HepG2 (cell line): ENCODE measurements at regions not wholly inside any gene's neighbourhood (a gene's known extent, or its start where the extent isn't known, plus 50 kb on each side); places are given as distances from the start of the nearest gene placed in this dataset.

Experiments used
- ATAC-seq: fragments of 200-7000 bp; cut with Tn5 transposase; 3 replicates; pipeline ENCODE4 v1.9.1; 2020; ENCODE audit warnings: mild to moderate bottlenecking, moderate library complexity
- BruUV-seq: library from RNA; stranded (reverse); fragments of 400-500 nt; replicated peaks from 2 replicates; lab custom pipeline; 2021; lab: Mats Ljungman, UMichigan
- CTCF ChIA-PET: fragments of 300-600 bp; formaldehyde crosslinking; extraction: SDS; loops from one replicate; lab custom pipeline; 2021; ENCODE audit warnings: low total read pairs, inconsistent platforms, low intra/inter-chr PET ratio; lab: Yijun Ruan, JAX
- POLR2A ChIA-PET: fragments of 350-600 bp; sonication (Branson Sonifier 250); formaldehyde crosslinking; loops from one replicate; lab custom pipeline; 2020; ENCODE audit warnings: antibody characterized with exemption, inconsistent platforms; lab: Yijun Ruan, JAX
- DNase-seq: peaks from one replicate; pipeline ENCODE4 v3.0.0-alpha.2; 2015; ENCODE audit warnings: low spot score
- FAIRE-seq: peaks from 3 replicates; lab custom pipeline; 2011; peaks lifted over from hg19 to GRCh38; lab: Jason Lieb, UNC
- H2AFZ ChIP-seq: one replicate; pipeline ENCODE4 v1.6.1; 2011; ENCODE audit warnings: low read length, inconsistent platforms
- H3K27ac ChIP-seq: fragments of 300-600 bp; 3 replicates; pipeline ENCODE4 v1.8.0; 2011; ENCODE audit warnings: mixed run types, mild to moderate bottlenecking, mixed read lengths, low read length, inconsistent platforms; ENCODE audit not compliant: insufficient read depth; ENCODE audit errors: extremely low read length
- H3K27me3 ChIP-seq, 2 experiments: fragments of 200-600 bp in 1 of 2; 2 replicates in 1 of 2; 3 replicates in 1 of 2; pipeline versions ENCODE4 v1.6.0 to v1.8.0; 2011; ENCODE audit warnings: low read length in 2 of 2, mild to moderate bottlenecking in 2 of 2, moderate library complexity in 2 of 2, inconsistent platforms in 1 of 2; ENCODE audit not compliant: insufficient read depth in 2 of 2, control insufficient read depth in 1 of 2
- H3K36me3 ChIP-seq, 2 experiments: fragments of 200-600 bp in 1 of 2; replicated peaks in 1 of 2; 2 replicates in 1 of 2; 3 replicates in 1 of 2; pipeline versions ENCODE4 v1.5.1 to v1.8.0; 2011; ENCODE audit warnings: low read length in 2 of 2, inconsistent platforms in 1 of 2; ENCODE audit not compliant: insufficient read depth in 2 of 2, control insufficient read depth in 1 of 2
- H3K4me1 ChIP-seq: 2 replicates; pipeline ENCODE4 v1.5.1; 2012; ENCODE audit warnings: low read length, inconsistent platforms; ENCODE audit not compliant: insufficient read depth
- H3K4me2 ChIP-seq: 2 replicates; pipeline ENCODE4 v1.6.0; 2011; ENCODE audit warnings: low read depth, low read length, inconsistent platforms
- H3K4me3 ChIP-seq, 3 experiments: fragments of 200-600 bp in 1 of 3; sonication (generic), shearing (Covaris generic) in 1 of 3; replicated peaks in 1 of 3; 2 replicates each; pipeline ENCODE4 v1.5.1; 2011 to 2016; ENCODE audit warnings: low read length in 3 of 3, inconsistent platforms in 2 of 3, low read depth in 2 of 3, mild to moderate bottlenecking in 2 of 3, control low read depth in 1 of 3, mixed read lengths in 1 of 3; ENCODE audit not compliant: insufficient read depth in 1 of 3
- H3K79me2 ChIP-seq: one replicate; pipeline ENCODE4 v1.6.1; 2011; ENCODE audit warnings: low read length, inconsistent platforms; ENCODE audit not compliant: insufficient read depth
- H3K9ac ChIP-seq: 2 replicates; pipeline ENCODE4 v1.6.0; 2011; ENCODE audit warnings: mild to moderate bottlenecking, low read depth, low read length, inconsistent platforms; ENCODE audit not compliant: insufficient read depth
- H3K9me3 ChIP-seq: 2 replicates; pipeline ENCODE4 v1.5.1; 2012; ENCODE audit warnings: mild to moderate bottlenecking, low read length
- H4K20me1 ChIP-seq: 2 replicates; pipeline ENCODE4 v1.6.0; 2011; ENCODE audit warnings: inconsistent platforms, mild to moderate bottlenecking, low read length, moderate library complexity; ENCODE audit not compliant: insufficient read depth
- BRF2 ChIP-seq: sonication (generic); formaldehyde crosslinking; IDR thresholded peaks from 2 replicates; pipeline ENCODE4 v1.8.1; 2022; ENCODE audit warnings: mild to moderate bottlenecking, missing genetic modification reagents
- CEBPB ChIP-seq: IDR thresholded peaks from 2 replicates; pipeline ENCODE4 v1.6.1; 2011; ENCODE audit warnings: low read depth, low read length, improper control_type of control experiment, borderline replicate concordance
- FOSL2 ChIP-seq: sonication (generic); formaldehyde crosslinking; IDR thresholded peaks from 2 replicates; pipeline ENCODE4 v1.4.0; 2020; ENCODE audit warnings: missing genetic modification reagents
- GMEB2 ChIP-seq: IDR thresholded peaks from 2 replicates; pipeline ENCODE4 v1.6.1; 2016; ENCODE audit warnings: missing biosample characterization, missing genetic modification reagents, low read depth
- KDM3A ChIP-seq: IDR thresholded peaks from 2 replicates; pipeline ENCODE4 v1.6.1; 2018; ENCODE audit warnings: low read depth, missing compliant biosample characterization
- RFX3 ChIP-seq: IDR thresholded peaks from 2 replicates; pipeline ENCODE4 v1.6.1; 2016; ENCODE audit warnings: missing biosample characterization, missing genetic modification reagents
- SMAD9 ChIP-seq: sonication (generic); formaldehyde crosslinking; IDR thresholded peaks from 2 replicates; pipeline ENCODE4 v1.5.1; 2020; ENCODE audit warnings: mild to moderate bottlenecking, missing genetic modification reagents
- TCF7L2 ChIP-seq: IDR thresholded peaks from 2 replicates; pipeline ENCODE4 v1.6.1; 2011; ENCODE audit warnings: mild to moderate bottlenecking, low read depth, low read length, moderate library complexity
- ZBTB3 ChIP-seq: sonication (generic); formaldehyde crosslinking; IDR thresholded peaks from 2 replicates; pipeline ENCODE4 v1.4.0; 2020; ENCODE audit warnings: low read depth, mild to moderate bottlenecking, moderate library complexity, missing genetic modification reagents, borderline replicate concordance
- ZKSCAN1 ChIP-seq: fragments of 150-350 bp; IDR thresholded peaks from 2 replicates; pipeline ENCODE4 v1.6.1; 2014; ENCODE audit warnings: low read length
- ZNF713 ChIP-seq: sonication (generic); formaldehyde crosslinking; IDR thresholded peaks from 2 replicates; pipeline ENCODE4 v1.4.0; 2020; ENCODE audit warnings: mild to moderate bottlenecking, missing genetic modification reagents
- ZNF773 ChIP-seq: sonication (generic); formaldehyde crosslinking; IDR thresholded peaks from 2 replicates; pipeline ENCODE4 v1.4.0; 2020; ENCODE audit warnings: missing genetic modification reagents, borderline replicate concordance
- WGBS: methylation state at CpG from one replicate; pipeline ENCODE4 v1.1.6; 2017; ENCODE audit warnings: low lambda C conversion rate; 5-methylcytosine and 5-hydroxymethylcytosine counted together
- in situ Hi-C: cut with HindIII; loops from 2 replicates; pipeline ENCODE4 v1.10.0; 2017; ENCODE audit warnings: low pct_unique_long_range_greater_than_20kb; ENCODE audit not compliant: extremely low pct_ligation_motif_present
- intact Hi-C: fragments of 100-400 bp; cut with micrococcal nuclease; formaldehyde crosslinking; loops from one replicate; pipeline ENCODE4 v1.10.0; 2022; ENCODE audit not compliant: unreplicated experiment
- TF ChIP-seq, protein P1 (sequence below): sonication (generic); formaldehyde crosslinking; IDR thresholded peaks from 2 replicates; pipeline ENCODE4 v1.8.0; 2022; ENCODE audit warnings: missing genetic modification reagents, mild to moderate bottlenecking, moderate library complexity, borderline replicate concordance
- TF ChIP-seq, protein P2 (sequence below): sonication (generic); formaldehyde crosslinking; IDR thresholded peaks from 2 replicates; pipeline ENCODE4 v1.4.0; 2020; ENCODE audit warnings: missing genetic modification reagents

- TF ChIP-seq GMEB2 (CRISPR knock-in tag) (no peak), RFX3 (no peak), ZBTB3 (CRISPR knock-in tag) (no peak), ZKSCAN1 (no peak), KDM3A (CRISPR knock-in tag) (no peak), SMAD9 (no peak)
- TF ChIP-seq, protein P1, sequence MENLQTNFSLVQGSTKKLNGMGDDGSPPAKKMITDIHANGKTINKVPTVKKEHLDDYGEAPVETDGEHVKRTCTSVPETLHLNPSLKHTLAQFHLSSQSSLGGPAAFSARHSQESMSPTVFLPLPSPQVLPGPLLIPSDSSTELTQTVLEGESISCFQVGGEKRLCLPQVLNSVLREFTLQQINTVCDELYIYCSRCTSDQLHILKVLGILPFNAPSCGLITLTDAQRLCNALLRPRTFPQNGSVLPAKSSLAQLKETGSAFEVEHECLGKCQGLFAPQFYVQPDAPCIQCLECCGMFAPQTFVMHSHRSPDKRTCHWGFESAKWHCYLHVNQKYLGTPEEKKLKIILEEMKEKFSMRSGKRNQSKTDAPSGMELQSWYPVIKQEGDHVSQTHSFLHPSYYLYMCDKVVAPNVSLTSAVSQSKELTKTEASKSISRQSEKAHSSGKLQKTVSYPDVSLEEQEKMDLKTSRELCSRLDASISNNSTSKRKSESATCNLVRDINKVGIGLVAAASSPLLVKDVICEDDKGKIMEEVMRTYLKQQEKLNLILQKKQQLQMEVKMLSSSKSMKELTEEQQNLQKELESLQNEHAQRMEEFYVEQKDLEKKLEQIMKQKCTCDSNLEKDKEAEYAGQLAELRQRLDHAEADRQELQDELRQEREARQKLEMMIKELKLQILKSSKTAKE (CRISPR knock-in tag), result no peak
- TF ChIP-seq, protein P2, sequence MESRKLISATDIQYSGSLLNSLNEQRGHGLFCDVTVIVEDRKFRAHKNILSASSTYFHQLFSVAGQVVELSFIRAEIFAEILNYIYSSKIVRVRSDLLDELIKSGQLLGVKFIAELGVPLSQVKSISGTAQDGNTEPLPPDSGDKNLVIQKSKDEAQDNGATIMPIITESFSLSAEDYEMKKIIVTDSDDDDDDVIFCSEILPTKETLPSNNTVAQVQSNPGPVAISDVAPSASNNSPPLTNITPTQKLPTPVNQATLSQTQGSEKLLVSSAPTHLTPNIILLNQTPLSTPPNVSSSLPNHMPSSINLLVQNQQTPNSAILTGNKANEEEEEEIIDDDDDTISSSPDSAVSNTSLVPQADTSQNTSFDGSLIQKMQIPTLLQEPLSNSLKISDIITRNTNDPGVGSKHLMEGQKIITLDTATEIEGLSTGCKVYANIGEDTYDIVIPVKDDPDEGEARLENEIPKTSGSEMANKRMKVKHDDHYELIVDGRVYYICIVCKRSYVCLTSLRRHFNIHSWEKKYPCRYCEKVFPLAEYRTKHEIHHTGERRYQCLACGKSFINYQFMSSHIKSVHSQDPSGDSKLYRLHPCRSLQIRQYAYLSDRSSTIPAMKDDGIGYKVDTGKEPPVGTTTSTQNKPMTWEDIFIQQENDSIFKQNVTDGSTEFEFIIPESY (CRISPR knock-in tag), result no peak
- TF ChIP-seq, all 625 proteins: peak for 0
These were observed 231.7 kb upstream of the SASH1 start (continued) for GRCh38 chr6:148110925-148111324.

DNA sequence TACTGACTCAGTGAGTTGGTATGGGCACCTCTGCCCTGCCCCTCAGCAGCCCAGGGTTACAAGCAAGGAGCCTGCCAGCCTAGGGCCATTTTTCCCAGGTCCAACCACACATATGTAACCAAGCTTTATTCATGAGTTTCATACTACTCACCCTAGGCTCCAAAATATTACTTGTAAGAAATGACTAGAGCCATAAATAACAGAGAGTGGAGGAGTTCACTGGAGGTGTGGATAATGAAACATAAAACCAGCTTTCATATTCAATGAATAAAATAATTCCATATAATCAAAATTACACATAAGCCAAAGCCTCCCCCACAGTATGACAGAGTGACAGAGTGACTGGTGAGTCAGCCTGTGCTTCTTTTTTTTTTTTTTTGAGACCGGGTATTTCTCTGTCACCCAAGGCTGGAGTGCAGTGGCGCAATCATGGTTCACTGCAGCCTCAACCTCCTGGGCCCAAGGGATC lies 229.8 kb upstream of the SASH1 start:
- 27% methylated on average over 2 of the region's 2 CpGs for WGBS
- Histone ChIP-seq H3K4me1 (no peaks in the 10 kb centered on the region), H4K20me1 (no peaks in the 10 kb centered on the region), H3K36me3 (no peaks in the 10 kb centered on the region), H3K4me3 (no peak overlapping the region), H2AFZ (no peak overlapping the region), H3K4me2 (no peak overlapping the region), H3K9ac (no peak overlapping the region), H3K27me3 (no peaks in the 10 kb centered on the region), H3K79me2 (no peaks in the 10 kb centered on the region), H3K27ac (no peak overlapping the region), H3K9me3 (no peaks in the 10 kb centered on the region)
- in situ Hi-C loops, result no loop called here
- ChIA-PET CTCF (no interaction called here), POLR2A (no interaction called here)
- DNase-seq (no peak), ATAC-seq (no peak), FAIRE-seq (no peak)
- TF ChIP-seq ZNF713 (no peak), TCF7L2 (no peak), CEBPB (peak; percentile 63; the same call in 1 of the 2 replicates), ZNF773 (no peak), BRF2 (CRISPR knock-in tag) (no peak), FOSL2 (CRISPR knock-in tag) (no peak; the same call in 1 of the 2 replicates)
- BruUV-seq, result no TSS peak
- intact Hi-C loops, result no loop called here
